GM12878 (cell line): ENCODE measurements at regions not wholly inside any gene's neighbourhood (a gene's known extent, or its start where the extent isn't known, plus 50 kb on each side); places are given as distances from the start of the nearest gene placed in this dataset.

Source experiments
- BACH1 ChIP-seq: fragments of 450-650 bp; IDR thresholded peaks from 2 replicates; pipeline ENCODE4 v1.6.1; 2017; ENCODE audit warnings: mild to moderate bottlenecking, borderline replicate concordance
- ETV6 ChIP-seq, 2 experiments: fragments of 450-650 bp in 1 of 2; IDR thresholded peaks in 1 of 2; conservative IDR thresholded peaks in 1 of 2; 2 replicates each; pipeline ENCODE4 v1.6.1; 2014; ENCODE audit warnings: antibody characterized with exemption in 1 of 2, borderline replicate concordance in 1 of 2, low read depth in 1 of 2, mild to moderate bottlenecking in 1 of 2, moderate library complexity in 1 of 2
- HDAC2 ChIP-seq: fragments of 200-600 bp; sonication (generic); IDR thresholded peaks from 2 replicates; pipeline ENCODE4 v1.6.1; 2017
- JUNB ChIP-seq: IDR thresholded peaks from 2 replicates; pipeline ENCODE4 v1.6.1; 2016; ENCODE audit warnings: antibody characterized with exemption, mild to moderate bottlenecking
- NBN ChIP-seq: fragments of 450-650 bp; IDR thresholded peaks from 2 replicates; pipeline ENCODE4 v1.6.1; 2016
- NR2F1 ChIP-seq: fragments of 450-650 bp; conservative IDR thresholded peaks from 2 replicates; pipeline ENCODE4 v1.6.1; 2017; ENCODE audit warnings: mild to moderate bottlenecking
- PAX5 ChIP-seq: IDR thresholded peaks from 2 replicates; pipeline ENCODE4 v1.6.1; 2011; ENCODE audit warnings: low read depth, low read length, borderline replicate concordance
- RAD51 ChIP-seq: fragments of 450-650 bp; IDR thresholded peaks from 2 replicates; pipeline ENCODE4 v1.6.1; 2016; ENCODE audit warnings: moderate library complexity, mild to moderate bottlenecking, inconsistent platforms
- RELA ChIP-seq: fragments of 450-650 bp; IDR thresholded peaks from 2 replicates; pipeline ENCODE4 v1.8.0; 2014; ENCODE audit warnings: borderline replicate concordance; ENCODE audit not compliant: partially characterized antibody
- SIN3A ChIP-seq: IDR thresholded peaks from 2 replicates; pipeline ENCODE4 v1.6.1; 2012; ENCODE audit warnings: low read depth, low read length, improper control_type of control experiment
- ZNF207 ChIP-seq: fragments of 450-650 bp; IDR thresholded peaks from 2 replicates; pipeline ENCODE4 v1.6.1; 2014; ENCODE audit warnings: antibody characterized with exemption, mild to moderate bottlenecking, borderline replicate concordance
- ZNF274 ChIP-seq: IDR thresholded peaks from one replicate; pipeline ENCODE4 v1.8.0; 2011; ENCODE audit not compliant: insufficient read length, insufficient read depth
- TF ChIP-seq, protein P1 (sequence below): fragments of 450-650 bp; IDR thresholded peaks from 2 replicates; pipeline ENCODE4 v1.6.1; 2017; ENCODE audit warnings: mild to moderate bottlenecking
- TF ChIP-seq, protein P2 (sequence below): fragments of 450-650 bp; IDR thresholded peaks from 2 replicates; pipeline ENCODE4 v1.6.1; 2017; ENCODE audit warnings: antibody characterized with exemption, mild to moderate bottlenecking, moderate library complexity
- TF ChIP-seq, protein P3 (sequence below): IDR thresholded peaks from 2 replicates; pipeline ENCODE4 v1.6.1; 2011; ENCODE audit warnings: mild to moderate bottlenecking, low read depth, low read length, moderate library complexity; ENCODE audit not compliant: insufficient replicate concordance
- TF ChIP-seq, protein P4 (sequence below): IDR thresholded peaks from 2 replicates; pipeline ENCODE4 v1.6.1; 2012; ENCODE audit warnings: improper control_type of control experiment, low read depth, low read length; ENCODE audit not compliant: insufficient replicate concordance
- TF ChIP-seq, protein P5 (sequence below): fragments of 450-650 bp; conservative IDR thresholded peaks from 2 replicates; pipeline ENCODE4 v1.6.1; 2017; ENCODE audit warnings: mild to moderate bottlenecking, moderate library complexity

DNA sequence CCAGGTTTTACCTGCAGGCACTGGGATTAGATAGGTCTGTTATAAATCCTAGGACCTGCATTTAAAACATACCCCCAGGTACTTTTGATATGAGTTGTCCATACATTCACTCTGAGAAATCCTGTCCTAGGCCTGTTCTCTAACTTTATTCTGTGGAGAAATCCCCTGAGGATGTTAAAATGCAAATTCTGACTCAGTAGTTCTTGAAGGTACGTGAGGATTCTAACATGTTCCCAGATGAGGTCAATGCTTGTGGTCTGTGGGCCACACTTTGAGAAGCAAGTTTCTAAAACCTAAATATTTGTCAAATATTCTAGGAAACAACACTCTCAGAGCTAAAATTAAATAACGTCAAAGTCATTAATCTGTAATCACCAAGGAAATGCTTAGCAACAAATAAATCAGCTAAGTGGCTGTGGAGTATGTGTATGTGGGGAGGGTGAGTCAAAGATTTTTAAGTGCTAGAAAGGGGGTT, 101.3 kb upstream of the MAGEB16 start (continued):
- TF ChIP-seq, protein P1, sequence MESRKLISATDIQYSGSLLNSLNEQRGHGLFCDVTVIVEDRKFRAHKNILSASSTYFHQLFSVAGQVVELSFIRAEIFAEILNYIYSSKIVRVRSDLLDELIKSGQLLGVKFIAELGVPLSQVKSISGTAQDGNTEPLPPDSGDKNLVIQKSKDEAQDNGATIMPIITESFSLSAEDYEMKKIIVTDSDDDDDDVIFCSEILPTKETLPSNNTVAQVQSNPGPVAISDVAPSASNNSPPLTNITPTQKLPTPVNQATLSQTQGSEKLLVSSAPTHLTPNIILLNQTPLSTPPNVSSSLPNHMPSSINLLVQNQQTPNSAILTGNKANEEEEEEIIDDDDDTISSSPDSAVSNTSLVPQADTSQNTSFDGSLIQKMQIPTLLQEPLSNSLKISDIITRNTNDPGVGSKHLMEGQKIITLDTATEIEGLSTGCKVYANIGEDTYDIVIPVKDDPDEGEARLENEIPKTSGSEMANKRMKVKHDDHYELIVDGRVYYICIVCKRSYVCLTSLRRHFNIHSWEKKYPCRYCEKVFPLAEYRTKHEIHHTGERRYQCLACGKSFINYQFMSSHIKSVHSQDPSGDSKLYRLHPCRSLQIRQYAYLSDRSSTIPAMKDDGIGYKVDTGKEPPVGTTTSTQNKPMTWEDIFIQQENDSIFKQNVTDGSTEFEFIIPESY, result no peak
- TF ChIP-seq SIN3A (no peak), RAD51 (no peak), NR2F1 (no peak; the same call in 1 of the 2 replicates), BACH1 (no peak), JUNB (peak; percentile 91), ZNF207 (no peak), HDAC2 (no peak), ZNF274 (no peak), ETV6 (conservative IDR thresholded peaks at IDR 0.05 in 1 of 2, IDR thresholded peaks at IDR 0.05 in 1 of 2; ENCODE audit: borderline replicate concordance in 1 of 2, low read depth in 1 of 2) (0 out of 4 replicates have a peak, but pooled peaks of 1 of the 2 experiments have one; percentile 22), NBN (no peak), PAX5 (no peak), RELA (peak; percentile 8)
- TF ChIP-seq, protein P2, sequence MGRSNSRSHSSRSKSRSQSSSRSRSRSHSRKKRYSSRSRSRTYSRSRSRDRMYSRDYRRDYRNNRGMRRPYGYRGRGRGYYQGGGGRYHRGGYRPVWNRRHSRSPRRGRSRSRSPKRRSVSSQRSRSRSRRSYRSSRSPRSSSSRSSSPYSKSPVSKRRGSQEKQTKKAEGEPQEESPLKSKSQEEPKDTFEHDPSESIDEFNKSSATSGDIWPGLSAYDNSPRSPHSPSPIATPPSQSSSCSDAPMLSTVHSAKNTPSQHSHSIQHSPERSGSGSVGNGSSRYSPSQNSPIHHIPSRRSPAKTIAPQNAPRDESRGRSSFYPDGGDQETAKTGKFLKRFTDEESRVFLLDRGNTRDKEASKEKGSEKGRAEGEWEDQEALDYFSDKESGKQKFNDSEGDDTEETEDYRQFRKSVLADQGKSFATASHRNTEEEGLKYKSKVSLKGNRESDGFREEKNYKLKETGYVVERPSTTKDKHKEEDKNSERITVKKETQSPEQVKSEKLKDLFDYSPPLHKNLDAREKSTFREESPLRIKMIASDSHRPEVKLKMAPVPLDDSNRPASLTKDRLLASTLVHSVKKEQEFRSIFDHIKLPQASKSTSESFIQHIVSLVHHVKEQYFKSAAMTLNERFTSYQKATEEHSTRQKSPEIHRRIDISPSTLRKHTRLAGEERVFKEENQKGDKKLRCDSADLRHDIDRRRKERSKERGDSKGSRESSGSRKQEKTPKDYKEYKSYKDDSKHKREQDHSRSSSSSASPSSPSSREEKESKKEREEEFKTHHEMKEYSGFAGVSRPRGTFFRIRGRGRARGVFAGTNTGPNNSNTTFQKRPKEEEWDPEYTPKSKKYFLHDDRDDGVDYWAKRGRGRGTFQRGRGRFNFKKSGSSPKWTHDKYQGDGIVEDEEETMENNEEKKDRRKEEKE, result no peak
- TF ChIP-seq, protein P3, sequence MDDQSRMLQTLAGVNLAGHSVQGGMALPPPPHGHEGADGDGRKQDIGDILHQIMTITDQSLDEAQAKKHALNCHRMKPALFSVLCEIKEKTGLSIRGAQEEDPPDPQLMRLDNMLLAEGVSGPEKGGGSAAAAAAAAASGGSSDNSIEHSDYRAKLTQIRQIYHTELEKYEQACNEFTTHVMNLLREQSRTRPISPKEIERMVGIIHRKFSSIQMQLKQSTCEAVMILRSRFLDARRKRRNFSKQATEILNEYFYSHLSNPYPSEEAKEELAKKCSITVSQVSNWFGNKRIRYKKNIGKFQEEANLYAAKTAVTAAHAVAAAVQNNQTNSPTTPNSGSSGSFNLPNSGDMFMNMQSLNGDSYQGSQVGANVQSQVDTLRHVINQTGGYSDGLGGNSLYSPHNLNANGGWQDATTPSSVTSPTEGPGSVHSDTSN, result no peak
- TF ChIP-seq, protein P4, sequence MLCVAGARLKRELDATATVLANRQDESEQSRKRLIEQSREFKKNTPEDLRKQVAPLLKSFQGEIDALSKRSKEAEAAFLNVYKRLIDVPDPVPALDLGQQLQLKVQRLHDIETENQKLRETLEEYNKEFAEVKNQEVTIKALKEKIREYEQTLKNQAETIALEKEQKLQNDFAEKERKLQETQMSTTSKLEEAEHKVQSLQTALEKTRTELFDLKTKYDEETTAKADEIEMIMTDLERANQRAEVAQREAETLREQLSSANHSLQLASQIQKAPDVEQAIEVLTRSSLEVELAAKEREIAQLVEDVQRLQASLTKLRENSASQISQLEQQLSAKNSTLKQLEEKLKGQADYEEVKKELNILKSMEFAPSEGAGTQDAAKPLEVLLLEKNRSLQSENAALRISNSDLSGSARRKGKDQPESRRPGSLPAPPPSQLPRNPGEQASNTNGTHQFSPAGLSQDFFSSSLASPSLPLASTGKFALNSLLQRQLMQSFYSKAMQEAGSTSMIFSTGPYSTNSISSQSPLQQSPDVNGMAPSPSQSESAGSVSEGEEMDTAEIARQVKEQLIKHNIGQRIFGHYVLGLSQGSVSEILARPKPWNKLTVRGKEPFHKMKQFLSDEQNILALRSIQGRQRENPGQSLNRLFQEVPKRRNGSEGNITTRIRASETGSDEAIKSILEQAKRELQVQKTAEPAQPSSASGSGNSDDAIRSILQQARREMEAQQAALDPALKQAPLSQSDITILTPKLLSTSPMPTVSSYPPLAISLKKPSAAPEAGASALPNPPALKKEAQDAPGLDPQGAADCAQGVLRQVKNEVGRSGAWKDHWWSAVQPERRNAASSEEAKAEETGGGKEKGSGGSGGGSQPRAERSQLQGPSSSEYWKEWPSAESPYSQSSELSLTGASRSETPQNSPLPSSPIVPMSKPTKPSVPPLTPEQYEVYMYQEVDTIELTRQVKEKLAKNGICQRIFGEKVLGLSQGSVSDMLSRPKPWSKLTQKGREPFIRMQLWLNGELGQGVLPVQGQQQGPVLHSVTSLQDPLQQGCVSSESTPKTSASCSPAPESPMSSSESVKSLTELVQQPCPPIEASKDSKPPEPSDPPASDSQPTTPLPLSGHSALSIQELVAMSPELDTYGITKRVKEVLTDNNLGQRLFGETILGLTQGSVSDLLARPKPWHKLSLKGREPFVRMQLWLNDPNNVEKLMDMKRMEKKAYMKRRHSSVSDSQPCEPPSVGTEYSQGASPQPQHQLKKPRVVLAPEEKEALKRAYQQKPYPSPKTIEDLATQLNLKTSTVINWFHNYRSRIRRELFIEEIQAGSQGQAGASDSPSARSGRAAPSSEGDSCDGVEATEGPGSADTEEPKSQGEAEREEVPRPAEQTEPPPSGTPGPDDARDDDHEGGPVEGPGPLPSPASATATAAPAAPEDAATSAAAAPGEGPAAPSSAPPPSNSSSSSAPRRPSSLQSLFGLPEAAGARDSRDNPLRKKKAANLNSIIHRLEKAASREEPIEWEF, result no peak
- TF ChIP-seq, protein P5, sequence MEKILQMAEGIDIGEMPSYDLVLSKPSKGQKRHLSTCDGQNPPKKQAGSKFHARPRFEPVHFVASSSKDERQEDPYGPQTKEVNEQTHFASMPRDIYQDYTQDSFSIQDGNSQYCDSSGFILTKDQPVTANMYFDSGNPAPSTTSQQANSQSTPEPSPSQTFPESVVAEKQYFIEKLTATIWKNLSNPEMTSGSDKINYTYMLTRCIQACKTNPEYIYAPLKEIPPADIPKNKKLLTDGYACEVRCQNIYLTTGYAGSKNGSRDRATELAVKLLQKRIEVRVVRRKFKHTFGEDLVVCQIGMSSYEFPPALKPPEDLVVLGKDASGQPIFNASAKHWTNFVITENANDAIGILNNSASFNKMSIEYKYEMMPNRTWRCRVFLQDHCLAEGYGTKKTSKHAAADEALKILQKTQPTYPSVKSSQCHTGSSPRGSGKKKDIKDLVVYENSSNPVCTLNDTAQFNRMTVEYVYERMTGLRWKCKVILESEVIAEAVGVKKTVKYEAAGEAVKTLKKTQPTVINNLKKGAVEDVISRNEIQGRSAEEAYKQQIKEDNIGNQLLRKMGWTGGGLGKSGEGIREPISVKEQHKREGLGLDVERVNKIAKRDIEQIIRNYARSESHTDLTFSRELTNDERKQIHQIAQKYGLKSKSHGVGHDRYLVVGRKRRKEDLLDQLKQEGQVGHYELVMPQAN, result no peak
